Transverse colon (tissue), 4 donors: ENCODE measurements at regions not wholly inside any gene's neighbourhood (a gene's known extent, or its start where the extent isn't known, plus 50 kb on each side); places are given as distances from the start of the nearest gene placed in this dataset.

Experiments used
- EP300 ChIP-seq: sonication (generic); formaldehyde crosslinking; IDR thresholded peaks from one replicate; pipeline ENCODE4 v1.6.1; 2017; ENCODE audit warnings: antibody characterized with exemption, low read depth
- POLR2A ChIP-seq: fragments of 450-650 bp; IDR thresholded peaks from one replicate; pipeline ENCODE4 v1.6.1; 2016; ENCODE audit warnings: antibody characterized with exemption, mild to moderate bottlenecking, moderate library complexity
- POLR2AphosphoS5 ChIP-seq, 3 donors: sonication (generic); formaldehyde crosslinking; IDR thresholded peaks; one replicate each; pipeline ENCODE4 v1.6.1; 2016; ENCODE audit warnings: antibody characterized with exemption in 3 of 3
- TF ChIP-seq, protein P1 (sequence below), 5 experiments: fragments of 200-600 bp in 3 of 5; fragments of 450-650 bp in 2 of 5; sonication (generic) in 3 of 5; IDR thresholded peaks; 1 replicate in 2 of 5; 2 replicates in 3 of 5; pipeline ENCODE4 v1.5.1; 2016 to 2017; ENCODE audit warnings: antibody characterized with exemption in 5 of 5, inconsistent platforms in 3 of 5, mild to moderate bottlenecking in 2 of 5, moderate library complexity in 1 of 5

DNA sequence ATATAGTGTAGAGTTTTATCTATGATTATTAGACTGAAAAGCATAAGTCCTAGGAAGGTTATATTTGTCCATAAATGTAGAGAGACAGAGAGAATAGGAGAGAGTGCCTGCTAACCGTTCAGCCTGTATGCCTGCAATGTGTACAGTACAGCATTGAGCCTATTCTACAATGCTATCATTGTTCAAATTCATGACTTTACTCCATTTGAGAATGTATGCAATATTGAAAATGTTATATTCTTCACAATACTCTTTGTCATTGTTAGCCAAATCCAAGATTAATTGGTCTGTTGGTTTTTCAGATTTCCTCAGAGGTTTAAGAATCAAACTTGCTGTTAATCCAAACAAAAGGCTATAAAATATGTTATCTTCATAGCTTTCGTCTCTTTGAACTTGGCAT is 585.2 kb upstream of the B3GALT2 start:
- TF ChIP-seq, protein P1, sequence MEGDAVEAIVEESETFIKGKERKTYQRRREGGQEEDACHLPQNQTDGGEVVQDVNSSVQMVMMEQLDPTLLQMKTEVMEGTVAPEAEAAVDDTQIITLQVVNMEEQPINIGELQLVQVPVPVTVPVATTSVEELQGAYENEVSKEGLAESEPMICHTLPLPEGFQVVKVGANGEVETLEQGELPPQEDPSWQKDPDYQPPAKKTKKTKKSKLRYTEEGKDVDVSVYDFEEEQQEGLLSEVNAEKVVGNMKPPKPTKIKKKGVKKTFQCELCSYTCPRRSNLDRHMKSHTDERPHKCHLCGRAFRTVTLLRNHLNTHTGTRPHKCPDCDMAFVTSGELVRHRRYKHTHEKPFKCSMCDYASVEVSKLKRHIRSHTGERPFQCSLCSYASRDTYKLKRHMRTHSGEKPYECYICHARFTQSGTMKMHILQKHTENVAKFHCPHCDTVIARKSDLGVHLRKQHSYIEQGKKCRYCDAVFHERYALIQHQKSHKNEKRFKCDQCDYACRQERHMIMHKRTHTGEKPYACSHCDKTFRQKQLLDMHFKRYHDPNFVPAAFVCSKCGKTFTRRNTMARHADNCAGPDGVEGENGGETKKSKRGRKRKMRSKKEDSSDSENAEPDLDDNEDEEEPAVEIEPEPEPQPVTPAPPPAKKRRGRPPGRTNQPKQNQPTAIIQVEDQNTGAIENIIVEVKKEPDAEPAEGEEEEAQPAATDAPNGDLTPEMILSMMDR (IDR thresholded peaks at IDR 0.05): no peak
- TF ChIP-seq POLR2A: no peak
- TF ChIP-seq EP300: no peak
- no peak for TF ChIP-seq POLR2AphosphoS5 (IDR thresholded peaks at IDR 0.05)
